Suprapubic skin (tissue), 4 donors: ENCODE measurements at regions not wholly inside any gene's neighbourhood (a gene's known extent, or its start where the extent isn't known, plus 50 kb on each side); places are given as distances from the start of the nearest gene placed in this dataset.

Experiments used
- DNase-seq, 2 donors: peaks; one replicate each; pipeline ENCODE4 v3.0.0-alpha.2; 2019; ENCODE audit warnings: low spot score in 2 of 2
- H3K27ac ChIP-seq: fragments of 200-600 bp; sonication (generic); one replicate; pipeline ENCODE4 v1.5.1; 2019
- H3K27me3 ChIP-seq: fragments of 200-600 bp; sonication (generic); one replicate; pipeline ENCODE4 v1.5.1; 2019
- H3K36me3 ChIP-seq: fragments of 200-600 bp; sonication (generic); one replicate; pipeline ENCODE4 v1.5.1; 2019
- H3K4me1 ChIP-seq: fragments of 200-600 bp; sonication (generic); one replicate; pipeline ENCODE4 v1.5.1; 2019
- H3K4me3 ChIP-seq: fragments of 200-600 bp; sonication (generic); one replicate; pipeline ENCODE4 v1.5.1; 2019; ENCODE audit warnings: mild to moderate bottlenecking
- H3K9me3 ChIP-seq: fragments of 200-600 bp; sonication (generic); one replicate; pipeline ENCODE4 v1.5.1; 2019
- CTCF ChIP-seq, 2 donors: fragments of 200-600 bp in 1 of 2; fragments of 450-650 bp in 1 of 2; sonication (generic) in 1 of 2; IDR thresholded peaks; one replicate each; pipeline ENCODE4 v1.5.1; 2016 to 2019; ENCODE audit warnings: antibody characterized with exemption in 2 of 2, mild to moderate bottlenecking in 1 of 2, moderate library complexity in 1 of 2
- EP300 ChIP-seq: sonication (generic); formaldehyde crosslinking; IDR thresholded peaks from one replicate; pipeline ENCODE4 v1.6.1; 2017; ENCODE audit warnings: antibody characterized with exemption
- POLR2A ChIP-seq, 2 donors: fragments of 450-650 bp; IDR thresholded peaks; one replicate each; pipeline ENCODE4 v1.6.1; 2017; ENCODE audit warnings: antibody characterized with exemption in 2 of 2, mild to moderate bottlenecking in 2 of 2, moderate library complexity in 2 of 2
- POLR2AphosphoS5 ChIP-seq, 3 donors: sonication (generic); formaldehyde crosslinking; IDR thresholded peaks; one replicate each; pipeline ENCODE4 v1.6.1; 2017; ENCODE audit warnings: antibody characterized with exemption in 3 of 3
- WGBS: methylation state at CpG from one replicate; pipeline ENCODE4 v1.1.5; 2018; 5-methylcytosine and 5-hydroxymethylcytosine counted together

DNA sequence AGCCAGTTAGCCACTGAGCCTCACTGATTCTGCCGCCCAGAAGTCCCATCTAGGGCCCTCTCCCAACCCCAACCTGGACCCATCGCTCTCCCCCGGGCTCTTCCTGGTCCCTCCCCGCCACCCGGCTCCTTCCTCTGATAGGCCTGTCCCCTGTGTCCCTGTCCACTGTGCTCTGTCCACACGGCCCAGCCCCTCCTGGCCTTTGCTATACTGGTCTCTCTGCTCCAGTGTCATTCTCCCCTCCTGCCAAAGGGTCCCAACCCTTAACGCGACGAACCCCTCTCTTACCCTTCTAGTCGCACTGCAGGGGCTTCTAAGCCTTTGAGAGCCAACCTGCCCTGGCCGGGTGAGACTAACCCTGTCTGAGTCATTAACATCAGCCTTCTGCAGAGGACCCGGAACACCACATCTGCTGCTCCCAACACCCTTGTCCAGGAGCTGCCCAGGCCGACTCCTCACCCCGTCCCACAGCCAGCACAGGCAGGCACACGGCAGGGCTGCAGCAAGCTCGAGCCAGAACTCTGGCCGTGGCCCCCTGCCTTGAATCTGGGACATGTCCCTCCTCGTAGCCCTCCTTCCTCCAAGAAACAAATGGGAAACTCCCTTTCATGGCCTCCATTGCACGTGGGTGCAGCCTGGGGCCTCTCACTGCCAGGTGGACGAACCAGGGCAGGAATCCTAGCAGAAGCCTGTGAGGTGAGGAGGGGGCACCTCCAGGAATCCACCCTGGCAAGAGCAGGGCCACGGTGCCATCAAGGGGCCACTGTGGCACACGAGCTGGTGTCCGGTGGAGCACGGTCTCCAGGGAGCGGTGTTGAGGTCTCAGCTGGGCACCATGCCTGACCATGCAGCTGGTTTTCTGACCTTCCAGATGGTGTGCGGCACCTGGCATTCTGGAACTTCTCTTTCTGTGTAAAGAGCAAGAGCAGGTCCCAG, 140.9 kb upstream of the IQSEC1 start:
- Histone ChIP-seq H3K9me3 (no peaks in the 10 kb centered on the region), H3K27me3 (peaks cover 9% of the 10 kb centered on the region), H3K27ac (no peak overlapping the region), H3K4me1 (no peaks in the 10 kb centered on the region), H3K4me3 (no peak overlapping the region), H3K36me3 (no peaks in the 10 kb centered on the region)
- no peak for TF ChIP-seq POLR2A (IDR thresholded peaks at IDR 0.05)
- 88% methylated on average over 17 of the region's 26 CpGs for WGBS
- no peak for DNase-seq

DNA sequence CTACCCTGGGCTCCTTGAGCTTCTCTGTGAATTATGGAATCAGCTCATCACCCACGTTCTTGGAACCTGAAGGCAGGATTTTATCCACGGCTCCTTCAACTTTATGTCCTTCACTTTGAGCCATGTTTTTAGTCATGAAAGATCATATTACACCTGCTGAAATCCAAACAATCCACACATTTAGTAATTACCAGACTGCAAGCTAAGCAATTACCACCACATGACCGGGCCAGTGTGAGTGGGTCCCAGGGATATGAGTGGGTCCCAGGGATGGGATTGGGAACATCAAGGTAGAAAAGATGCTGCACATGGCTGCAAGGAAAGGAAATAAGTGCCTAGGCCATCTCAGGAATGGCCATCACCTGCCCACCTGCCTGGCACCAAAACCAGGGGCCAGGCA, 140.3 kb upstream of the IQSEC1 start:
- 89% methylated on average over 3 of the region's 3 CpGs for WGBS
- H3K4me1 ChIP-seq = no peaks in the 10 kb centered on the region
- H3K9me3 ChIP-seq = no peaks in the 10 kb centered on the region
- H3K36me3 ChIP-seq = no peaks in the 10 kb centered on the region
- H3K4me3 ChIP-seq = no peak overlapping the region
- no peak overlapping the region for H3K27ac ChIP-seq
- DNase-seq = no peak
- TF ChIP-seq CTCF (IDR thresholded peaks at IDR 0.05) (no peak), POLR2AphosphoS5 (IDR thresholded peaks at IDR 0.05) (no peak), POLR2A (IDR thresholded peaks at IDR 0.05) (no peak), EP300 (no peak)
- peaks cover 9% of the 10 kb centered on the region for H3K27me3 ChIP-seq

GRCh38 chr3:13211605-13212210, 138.5 kb upstream of the IQSEC1 start:
- no peak overlapping the region for H3K27ac ChIP-seq
- H3K36me3 ChIP-seq = no peaks in the 10 kb centered on the region
- no peaks in the 10 kb centered on the region for H3K9me3 ChIP-seq
- H3K27me3 ChIP-seq = peaks cover 17% of the 10 kb centered on the region
- H3K4me1 ChIP-seq = no peaks in the 10 kb centered on the region
- no peak overlapping the region for H3K4me3 ChIP-seq
- no peak for DNase-seq
- TF ChIP-seq POLR2A (IDR thresholded peaks at IDR 0.05) (no peak), POLR2AphosphoS5 (IDR thresholded peaks at IDR 0.05) (no peak), CTCF (IDR thresholded peaks at IDR 0.05) (no peak), EP300 (no peak)
- 82% methylated on average over 14 of the region's 16 CpGs for WGBS

- no peak for TF ChIP-seq POLR2AphosphoS5 (IDR thresholded peaks at IDR 0.05)
- 75% methylated on average over 10 of the region's 22 CpGs for WGBS
- no peak for DNase-seq
These were observed 137.2 kb upstream of the IQSEC1 start for GRCh38 chr3:13210221-13210975.

DNA sequence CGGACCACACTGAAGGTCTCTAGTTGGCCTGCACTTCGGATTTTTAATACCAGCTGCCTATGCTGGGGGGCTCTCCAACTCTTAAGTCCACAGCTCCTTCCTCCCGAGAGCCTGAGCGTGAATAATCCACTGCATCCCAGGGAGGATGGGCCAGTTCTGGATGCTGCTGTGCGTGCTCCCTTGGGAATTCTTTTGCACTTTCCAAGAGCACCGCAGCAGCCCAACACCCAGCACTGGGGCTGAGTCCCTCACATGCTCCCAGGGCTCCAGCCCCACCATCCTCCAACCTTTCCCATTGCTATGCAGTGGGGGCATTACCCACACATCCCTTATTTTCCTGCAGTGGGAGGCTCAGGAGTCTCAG, 136.4 kb upstream of the IQSEC1 start:
- Histone ChIP-seq H3K9me3 (no peaks in the 10 kb centered on the region), H3K4me1 (no peaks in the 10 kb centered on the region), H3K27me3 (peaks cover 34% of the 10 kb centered on the region), H3K4me3 (no peak overlapping the region), H3K36me3 (no peaks in the 10 kb centered on the region), H3K27ac (no peak overlapping the region)
- WGBS = 57% methylated on average over 6 of the region's 6 CpGs
- no peak for TF ChIP-seq EP300
- no peak for DNase-seq

More at GRCh38 chr3:13210221-13210975, 137.2 kb upstream of the IQSEC1 start:
- H3K9me3 ChIP-seq = no peaks in the 10 kb centered on the region
- H3K27ac ChIP-seq = no peak overlapping the region
- no peaks in the 10 kb centered on the region for H3K36me3 ChIP-seq
- no peak overlapping the region for H3K4me3 ChIP-seq
- H3K27me3 ChIP-seq = peaks cover 30% of the 10 kb centered on the region
- H3K4me1 ChIP-seq = no peaks in the 10 kb centered on the region

DNA sequence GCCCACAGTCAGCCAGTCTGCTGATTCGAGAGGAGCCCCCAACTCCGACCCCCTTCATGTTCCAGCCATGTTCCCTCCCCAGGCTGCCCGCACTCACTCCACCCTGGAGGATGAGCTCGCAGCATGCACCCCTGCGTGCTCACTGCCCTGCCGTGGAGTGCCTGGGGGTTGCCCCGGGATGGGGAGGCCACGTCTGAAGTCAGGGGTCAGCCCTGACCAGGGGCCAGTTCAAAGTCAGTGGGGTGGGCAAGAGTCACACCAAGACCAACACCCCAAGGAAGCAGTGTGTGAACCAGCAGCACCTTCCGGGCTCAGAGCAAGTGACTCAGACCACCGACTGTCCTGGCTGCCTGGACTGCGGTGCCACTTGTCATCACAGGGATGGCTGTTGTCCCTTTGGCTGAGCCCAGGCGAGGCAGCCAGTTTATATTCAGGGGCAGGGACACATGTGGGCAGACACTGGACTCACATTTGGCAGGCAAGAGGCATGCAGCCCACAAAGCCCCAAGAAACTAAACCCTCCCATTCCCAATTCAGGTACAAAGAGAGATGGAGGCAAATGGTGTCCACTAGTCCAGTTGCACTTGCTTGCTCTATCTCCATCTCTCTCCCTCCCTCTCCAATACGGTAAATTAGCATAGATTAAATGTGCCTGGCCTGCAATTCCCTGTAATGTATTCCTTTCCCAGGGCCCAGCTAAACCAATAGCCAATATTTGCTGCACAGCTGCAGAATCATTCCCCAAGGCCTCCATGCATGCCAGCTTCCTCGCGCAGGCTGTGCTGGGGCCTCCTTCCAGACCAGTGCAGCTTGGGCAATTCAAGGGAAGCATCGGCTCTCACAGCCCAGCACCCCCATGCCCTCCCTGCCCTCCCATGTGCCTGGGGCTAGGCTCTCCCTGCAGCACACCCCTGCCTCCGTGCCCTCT, 135.7 kb upstream of the IQSEC1 start:
- no peak overlapping the region for H3K27ac ChIP-seq
- no peaks in the 10 kb centered on the region for H3K9me3 ChIP-seq
- H3K36me3 ChIP-seq = no peaks in the 10 kb centered on the region
- no peak overlapping the region for H3K4me3 ChIP-seq
- H3K27me3 ChIP-seq = peaks cover 35% of the 10 kb centered on the region
- WGBS = 74% methylated on average over 7 of the region's 17 CpGs
- no peak for DNase-seq
- TF ChIP-seq EP300 = no peak
- TF ChIP-seq POLR2A (IDR thresholded peaks at IDR 0.05) = no peak
- no peak for TF ChIP-seq CTCF (IDR thresholded peaks at IDR 0.05)
- no peak for TF ChIP-seq POLR2AphosphoS5 (IDR thresholded peaks at IDR 0.05)
- H3K4me1 ChIP-seq = peaks cover 3% of the 10 kb centered on the region
